SK-N-MC (cell line): ENCODE measurements at regions not wholly inside any gene's neighbourhood (a gene's known extent, or its start where the extent isn't known, plus 50 kb on each side); places are given as distances from the start of the nearest gene placed in this dataset.
"Not testable (repeated sequence)": the region's sequence is repeated elsewhere in the genome, so short reads cannot be mapped to it uniquely, and the experiment has no call there.

ENCODE experiments used
- DNase-seq: peaks from one replicate; pipeline ENCODE4 v3.0.0-alpha.2; 2011; ENCODE audit warnings: low read depth, low spot score
- H3K27ac ChIP-seq: fragments of 200-600 bp; sonication (generic); 2 replicates; pipeline ENCODE4 v1.5.1; 2016; ENCODE audit warnings: mixed run types
- H3K36me3 ChIP-seq: fragments of 200-600 bp; sonication (generic); 2 replicates; pipeline ENCODE4 v1.6.1; 2017; ENCODE audit warnings: antibody characterized with exemption, low read length, mixed read lengths; ENCODE audit not compliant: insufficient read depth
- H3K4me3 ChIP-seq: fragments of 200-600 bp; sonication (generic); 2 replicates; pipeline ENCODE4 v1.5.1; 2016
- H3K9ac ChIP-seq: fragments of 200-600 bp; sonication (generic); 2 replicates; pipeline ENCODE4 v1.8.0; 2017; ENCODE audit warnings: mixed run types, mixed read lengths; ENCODE audit not compliant: insufficient read length
- H3K9me3 ChIP-seq: fragments of 200-600 bp; sonication (generic); 2 replicates; pipeline ENCODE4 v1.6.1; 2017; ENCODE audit warnings: low read depth, mild to moderate bottlenecking, antibody characterized with exemption, low read length, moderate library complexity, mixed read lengths
- EZH2 ChIP-seq: fragments of 200-600 bp; sonication (generic); IDR thresholded peaks from one replicate; pipeline ENCODE4 v1.6.1; 2017; ENCODE audit warnings: antibody characterized with exemption
- FOXP2 ChIP-seq: optimal IDR thresholded peaks from 2 replicates; pipeline ENCODE3; 2011; ENCODE audit warnings: mild to moderate bottlenecking, moderate library complexity; ENCODE audit not compliant: insufficient read depth; ENCODE audit errors: extremely low read length, control extremely low read depth
- POLR2AphosphoS5 ChIP-seq: IDR thresholded peaks from 2 replicates; pipeline ENCODE4 v1.6.1; 2012; ENCODE audit warnings: mild to moderate bottlenecking, low read depth, low read length, borderline replicate concordance

DNA sequence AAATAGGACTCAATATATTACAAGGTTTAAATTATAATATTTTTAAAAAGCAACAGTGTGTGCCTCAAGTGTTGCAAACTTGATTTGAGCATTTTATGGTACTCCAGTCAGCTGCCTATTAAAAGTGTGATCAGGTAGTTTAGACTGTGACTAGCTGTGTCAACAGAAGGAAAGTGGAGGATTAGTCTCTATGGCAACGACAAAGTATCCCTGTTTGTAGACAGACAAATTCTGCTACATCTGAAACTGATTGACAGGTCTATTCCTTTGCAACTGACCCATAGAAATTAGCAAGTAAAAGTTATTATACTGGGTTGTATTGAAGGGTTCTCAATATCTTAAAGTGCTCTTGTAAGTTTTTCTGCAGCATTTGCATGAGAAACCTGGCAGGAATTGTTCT is 249.8 kb upstream of the ARRDC3 start:
- Histone ChIP-seq H3K4me3 (no peak overlapping the region), H3K27ac (no peak overlapping the region), H3K9me3 (no peaks in the 10 kb centered on the region), H3K9ac (no peak overlapping the region), H3K36me3 (no peaks in the 10 kb centered on the region)
- TF ChIP-seq FOXP2 (no peak), EZH2 (no peak), POLR2AphosphoS5 (no peak)
- DNase-seq, result no peak

DNA sequence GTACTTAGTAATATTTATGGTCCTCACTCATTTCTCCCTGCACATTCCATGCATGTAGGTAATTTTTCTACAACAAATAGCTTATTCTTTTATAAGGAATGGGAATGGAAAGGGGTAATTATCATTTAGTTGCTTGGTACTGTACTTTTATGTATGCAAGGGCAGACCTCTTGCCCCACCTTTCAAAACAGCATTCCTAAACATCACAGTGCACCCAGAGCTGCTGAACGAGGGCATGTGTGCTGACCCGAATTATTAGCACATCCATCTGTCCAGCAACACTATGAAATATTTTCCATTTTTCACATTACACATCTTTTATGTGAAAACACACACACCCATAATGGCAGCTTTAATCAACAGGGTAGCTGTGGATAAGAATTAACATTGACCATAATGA is 228.6 kb upstream of the ARRDC3 start:
- H3K4me3 ChIP-seq, result no peak overlapping the region
- no peaks in the 10 kb centered on the region for H3K36me3 ChIP-seq
- H3K27ac ChIP-seq, result no peak overlapping the region
- H3K9me3 ChIP-seq, result no peaks in the 10 kb centered on the region
- DNase-seq, result no peak
- H3K9ac ChIP-seq, result no peak overlapping the region
- no peak for TF ChIP-seq POLR2AphosphoS5
- TF ChIP-seq FOXP2, result no peak
- TF ChIP-seq EZH2, result no peak

DNA sequence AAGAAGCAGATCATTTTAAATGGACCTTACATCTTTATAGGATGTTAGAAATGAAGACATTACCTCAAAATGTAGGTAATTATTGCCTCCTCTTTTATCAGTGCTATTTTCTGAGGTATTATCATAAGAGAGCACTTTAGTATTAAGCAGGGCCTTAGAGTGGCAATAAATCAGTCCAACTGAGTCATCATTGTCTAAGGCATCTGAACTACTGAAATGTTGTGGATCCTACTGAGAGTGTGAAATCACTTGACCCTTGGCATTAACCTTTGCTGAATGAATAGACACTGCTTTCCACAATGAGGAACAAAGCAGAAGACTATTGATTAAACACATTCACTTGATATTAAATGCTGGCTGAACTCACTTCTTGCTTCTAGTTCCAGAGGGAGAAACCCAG is 224.6 kb upstream of the ARRDC3 start:
- H3K27ac ChIP-seq, result no peak overlapping the region
- TF ChIP-seq FOXP2, result no peak
- TF ChIP-seq POLR2AphosphoS5, result no peak
- TF ChIP-seq EZH2, result no peak
- no peaks in the 10 kb centered on the region for H3K36me3 ChIP-seq
- DNase-seq, result no peak
- H3K9me3 ChIP-seq, result no peaks in the 10 kb centered on the region
- no peak overlapping the region for H3K4me3 ChIP-seq
- H3K9ac ChIP-seq, result no peak overlapping the region

DNA sequence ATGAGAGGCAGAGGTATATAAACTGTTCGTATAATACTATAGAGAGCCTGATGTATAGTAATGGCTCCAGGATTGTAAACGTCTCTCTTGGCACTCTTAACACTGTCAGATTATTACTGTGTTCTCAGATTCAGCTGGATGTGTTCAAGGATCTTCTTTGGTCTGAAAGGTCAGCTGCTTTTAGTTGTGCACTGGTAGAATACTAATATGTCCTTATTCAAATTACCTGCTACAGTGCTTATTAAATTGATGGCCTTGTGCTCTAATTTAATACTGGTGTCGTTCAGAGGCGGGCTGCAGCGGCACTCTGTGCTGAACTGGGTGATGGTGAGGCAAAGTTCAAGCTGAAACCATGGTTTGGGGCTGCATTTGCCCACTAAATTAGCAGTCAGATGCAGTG is 216.7 kb upstream of the ARRDC3 start:
- Histone ChIP-seq H3K9me3 (no peaks in the 10 kb centered on the region; the same call in 1 of the 2 replicates), H3K36me3 (no peaks in the 10 kb centered on the region), H3K9ac (no peak overlapping the region), H3K4me3 (no peak overlapping the region), H3K27ac (no peak overlapping the region)
- DNase-seq, result no peak
- TF ChIP-seq EZH2 (no peak), FOXP2 (no peak), POLR2AphosphoS5 (no peak)

DNA sequence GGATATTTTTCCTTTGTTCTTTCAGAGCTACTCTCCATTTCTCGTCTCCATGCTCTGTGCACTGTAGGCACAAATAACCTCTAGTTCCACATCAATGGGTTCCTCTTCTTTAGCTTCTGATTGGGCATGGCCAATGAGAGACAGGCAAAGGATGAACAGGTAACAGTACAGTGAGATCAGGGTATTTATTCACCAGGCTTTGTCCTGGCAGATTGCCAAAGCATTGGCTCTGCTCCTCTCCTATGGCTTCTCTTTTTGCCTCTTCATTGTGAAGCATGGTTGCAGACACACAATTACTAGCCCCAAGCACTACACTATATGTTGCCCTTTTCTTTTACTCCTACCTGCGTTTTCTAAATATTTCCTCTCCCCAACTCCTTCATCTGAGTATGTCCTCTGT is 215.1 kb upstream of the ARRDC3 start:
- Histone ChIP-seq H3K9me3 (no peaks in the 10 kb centered on the region; the same call in 1 of the 2 replicates), H3K4me3 (no peak overlapping the region), H3K36me3 (no peaks in the 10 kb centered on the region), H3K27ac (no peak overlapping the region), H3K9ac (no peak overlapping the region)
- TF ChIP-seq FOXP2 (no peak), POLR2AphosphoS5 (no peak), EZH2 (no peak)
- DNase-seq, result no peak

DNA sequence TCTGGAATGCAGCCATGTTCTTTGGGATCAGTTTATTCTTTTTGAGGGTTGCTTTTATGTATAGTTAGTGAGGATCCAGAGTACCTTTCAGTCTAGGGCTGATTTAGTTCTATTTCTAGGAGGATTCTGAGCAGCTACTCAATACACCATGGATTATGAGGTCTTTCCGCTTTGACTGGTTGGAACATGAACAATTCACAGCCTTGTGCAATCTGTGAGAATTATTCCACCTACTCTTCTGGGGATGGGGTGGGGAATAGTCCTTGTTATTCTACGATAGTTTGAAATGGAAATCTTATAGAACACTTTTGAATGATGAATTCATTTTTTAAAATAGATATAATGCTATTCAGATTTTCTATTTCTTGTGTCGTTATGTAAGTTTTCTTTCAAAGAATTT is 212.3 kb upstream of the ARRDC3 start:
- Histone ChIP-seq H3K9ac (no peak overlapping the region), H3K9me3 (peaks cover 4% of the 10 kb centered on the region; the same call in 1 of the 2 replicates), H3K4me3 (no peak overlapping the region), H3K36me3 (no peaks in the 10 kb centered on the region), H3K27ac (no peak overlapping the region)
- TF ChIP-seq EZH2, result no peak
- no peak for TF ChIP-seq POLR2AphosphoS5
- no peak for TF ChIP-seq FOXP2
- no peak for DNase-seq

DNA sequence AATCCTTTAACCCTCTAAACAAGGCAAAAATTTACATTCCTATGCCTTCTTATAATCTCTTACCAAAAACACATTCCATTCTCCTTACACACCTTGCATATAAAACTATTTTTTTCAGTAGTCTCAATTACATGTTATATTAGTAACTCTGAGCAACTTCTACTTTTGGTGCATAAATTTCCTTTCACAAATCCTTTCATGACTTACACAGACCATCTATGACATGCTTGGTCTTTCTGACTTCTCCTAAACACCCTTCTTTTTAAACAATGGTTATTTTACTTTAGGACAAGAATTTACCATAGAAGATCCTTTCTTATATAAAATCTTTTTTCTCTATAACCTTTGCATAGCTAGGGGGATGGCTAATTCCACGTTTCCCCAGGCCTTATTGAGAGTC is 208.0 kb upstream of the ARRDC3 start:
- H3K9ac ChIP-seq, result no peak overlapping the region

DNA sequence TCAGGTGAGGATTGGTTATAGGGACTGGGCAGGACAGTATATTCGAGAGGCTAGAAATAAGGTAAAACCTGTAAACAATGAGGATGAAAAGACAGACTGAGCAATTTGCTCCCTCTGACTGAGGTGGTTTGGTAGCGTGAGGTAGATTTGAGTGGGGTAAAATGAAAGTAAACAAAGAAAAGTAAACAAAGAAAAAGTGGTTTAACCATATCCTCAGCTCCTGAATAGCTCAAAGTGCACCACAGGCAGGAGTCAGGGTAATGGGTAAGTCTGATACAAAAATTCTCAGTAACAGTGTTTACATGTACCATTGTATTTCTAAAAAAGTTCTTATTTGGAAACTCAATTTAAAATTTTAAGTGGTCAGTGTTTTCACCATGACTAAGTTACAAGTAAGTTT is 203.1 kb upstream of the ARRDC3 start:
- H3K27ac ChIP-seq, result no peak overlapping the region
- peaks cover 6% of the 10 kb centered on the region; the same call in 1 of the 2 replicates for H3K9me3 ChIP-seq
- TF ChIP-seq EZH2, result no peak
- TF ChIP-seq FOXP2, result no peak
- TF ChIP-seq POLR2AphosphoS5, result no peak
- H3K9ac ChIP-seq, result no peak overlapping the region
- H3K4me3 ChIP-seq, result no peak overlapping the region
- H3K36me3 ChIP-seq, result no peaks in the 10 kb centered on the region
- no peak for DNase-seq

More for the DNA sequence above, 208.0 kb upstream of the ARRDC3 start:
- H3K9me3 ChIP-seq, result peaks cover 6% of the 10 kb centered on the region; the same call in 1 of the 2 replicates
- no peaks in the 10 kb centered on the region for H3K36me3 ChIP-seq
- no peak overlapping the region for H3K4me3 ChIP-seq
- no peak for TF ChIP-seq EZH2
- TF ChIP-seq POLR2AphosphoS5, result no peak
- TF ChIP-seq FOXP2, result no peak
- DNase-seq, result no peak
- H3K27ac ChIP-seq, result no peak overlapping the region

DNA sequence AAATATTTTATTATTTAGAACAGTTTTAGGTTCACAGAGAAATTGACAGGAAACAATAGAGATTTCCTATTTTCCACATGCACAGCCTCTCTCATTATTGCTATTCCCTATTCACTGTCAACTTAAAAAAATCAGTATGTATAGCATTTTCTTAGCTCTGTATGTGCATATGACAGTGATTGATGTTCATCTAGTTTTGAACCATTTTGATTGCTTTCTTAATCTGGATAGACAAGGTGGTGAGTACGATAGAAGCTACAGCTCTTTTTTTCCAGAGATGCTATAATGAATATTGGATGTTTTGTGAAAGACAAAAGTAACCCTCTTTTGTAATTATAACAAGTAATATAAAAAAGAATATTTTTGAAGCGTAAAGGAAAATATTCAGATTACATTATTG is 201.2 kb upstream of the ARRDC3 start:
- no peaks in the 10 kb centered on the region for H3K36me3 ChIP-seq
- H3K27ac ChIP-seq, result no peak overlapping the region
- no peak for TF ChIP-seq POLR2AphosphoS5
- TF ChIP-seq EZH2, result no peak
- H3K9me3 ChIP-seq, result 0 out of 2 replicates have a peak, but pooled peaks cover 2% of the 10 kb centered on the region
- DNase-seq, result no peak
- no peak overlapping the region for H3K9ac ChIP-seq
- H3K4me3 ChIP-seq, result no peak overlapping the region

DNA sequence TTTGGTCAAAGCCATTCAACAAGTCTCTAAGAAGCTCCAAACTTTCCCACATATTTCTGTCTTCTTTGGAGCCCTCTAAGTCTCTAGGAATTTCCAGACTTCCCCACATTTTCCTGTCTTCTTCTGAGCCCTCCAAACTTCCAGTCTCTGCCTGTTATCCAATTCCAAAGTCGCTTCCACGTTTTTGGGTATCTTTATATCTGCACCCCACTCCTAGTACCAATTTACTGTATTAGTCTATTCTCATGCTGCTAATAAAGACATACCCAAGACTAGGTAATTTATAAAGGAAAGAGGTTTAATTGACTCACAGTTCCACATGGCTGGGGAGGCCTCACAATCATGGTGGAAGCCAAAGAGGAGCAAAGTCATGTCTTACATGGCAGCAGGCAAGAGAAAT is 182.9 kb upstream of the ARRDC3 start:
- not testable (repeated sequence) for H3K27ac ChIP-seq, DNase-seq, H3K36me3 ChIP-seq, H3K4me3 ChIP-seq, H3K9me3 ChIP-seq, H3K9ac ChIP-seq
